ENCODE measurements at regions not wholly inside any gene's neighbourhood (a gene's known extent, or its start where the extent isn't known, plus 50 kb on each side); places are given as distances from the start of the nearest gene placed in this dataset.

GRCh38 chr7:96638669-96639068, 71.0 kb downstream of the SEM1 start:
- H3K4me1 ChIP-seq, result no peaks in the 10 kb centered on the region
- no peak for DNase-seq
- TF ChIP-seq CTCF (IDR thresholded peaks at IDR 0.05; ENCODE audit: low read depth, low read length), result no peak
- H3K27me3 ChIP-seq, result no peaks in the 10 kb centered on the region
- H3K9me3 ChIP-seq, result no peaks in the 10 kb centered on the region
- no peak overlapping the region for H3K4me3 ChIP-seq (ENCODE audit: low read depth, low read length)
- H3K36me3 ChIP-seq, result no peaks in the 10 kb centered on the region

- Histone ChIP-seq H3K9me3 (no peaks in the 10 kb centered on the region), H3K4me1 (no peaks in the 10 kb centered on the region), H3K4me3 (ENCODE audit: low read depth, low read length) (no peak overlapping the region), H3K36me3 (no peaks in the 10 kb centered on the region), H3K27me3 (no peaks in the 10 kb centered on the region)
- no peak for TF ChIP-seq CTCF (IDR thresholded peaks at IDR 0.05; ENCODE audit: low read depth, low read length)
- DNase-seq, result no peak
These were observed 72.1 kb downstream of the SEM1 start for GRCh38 chr7:96637522-96637921.

GRCh38 chr7:96636979-96637378, 72.7 kb downstream of the SEM1 start:
- no peaks in the 10 kb centered on the region for H3K4me1 ChIP-seq
- H3K27me3 ChIP-seq, result no peaks in the 10 kb centered on the region
- H3K36me3 ChIP-seq, result no peaks in the 10 kb centered on the region
- TF ChIP-seq CTCF (IDR thresholded peaks at IDR 0.05; ENCODE audit: low read depth, low read length), result no peak
- DNase-seq, result no peak
- no peaks in the 10 kb centered on the region for H3K9me3 ChIP-seq
- no peak overlapping the region for H3K4me3 ChIP-seq (ENCODE audit: low read depth, low read length)

DNA sequence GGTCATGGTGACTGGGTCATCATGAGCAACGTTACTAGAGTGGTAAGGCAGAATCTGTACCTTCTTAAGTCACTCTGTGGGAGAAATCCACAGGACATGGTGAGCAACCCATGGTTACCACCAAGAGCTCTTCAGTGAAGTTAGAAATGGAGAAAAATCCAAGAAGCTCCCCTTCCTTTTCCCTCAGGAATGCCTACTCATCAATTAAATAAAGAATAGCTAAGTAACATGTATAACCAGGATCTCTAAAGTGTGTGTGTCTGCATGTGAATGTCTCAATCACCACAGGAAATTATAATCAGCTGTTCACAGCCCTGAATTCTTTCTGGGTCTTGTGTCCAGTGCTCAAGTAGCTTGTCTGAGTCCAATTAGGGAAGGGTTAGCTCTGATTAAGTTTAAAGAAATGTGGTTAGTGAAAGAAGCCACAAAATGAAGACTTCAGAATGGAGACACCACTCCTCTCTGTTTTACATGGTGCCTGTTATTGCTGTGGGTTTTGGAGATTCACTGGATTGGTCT, 73.2 kb downstream of the SEM1 start:
- no peaks in the 10 kb centered on the region for H3K9me3 ChIP-seq
- TF ChIP-seq CTCF (IDR thresholded peaks at IDR 0.05; ENCODE audit: low read depth, low read length), result no peak
- no peak for DNase-seq
- H3K27me3 ChIP-seq, result no peaks in the 10 kb centered on the region
- no peaks in the 10 kb centered on the region for H3K36me3 ChIP-seq
- H3K4me1 ChIP-seq, result no peaks in the 10 kb centered on the region
- no peak overlapping the region for H3K4me3 ChIP-seq (ENCODE audit: low read depth, low read length)

GRCh38 chr7:96629884-96630283, 79.8 kb downstream of the SEM1 start:
- no peaks in the 10 kb centered on the region for H3K27me3 ChIP-seq
- H3K9me3 ChIP-seq, result no peaks in the 10 kb centered on the region
- H3K4me1 ChIP-seq, result no peaks in the 10 kb centered on the region
- no peaks in the 10 kb centered on the region for H3K36me3 ChIP-seq
- TF ChIP-seq CTCF (IDR thresholded peaks at IDR 0.05; ENCODE audit: low read depth, low read length), result no peak
- H3K4me3 ChIP-seq (ENCODE audit: low read depth, low read length), result no peak overlapping the region
- DNase-seq, result no peak

- H3K4me1 ChIP-seq, result no peaks in the 10 kb centered on the region
- H3K36me3 ChIP-seq, result no peaks in the 10 kb centered on the region
- H3K27me3 ChIP-seq, result no peaks in the 10 kb centered on the region
- DNase-seq, result no peak
- H3K9me3 ChIP-seq, result no peaks in the 10 kb centered on the region
- no peak for TF ChIP-seq CTCF (IDR thresholded peaks at IDR 0.05; ENCODE audit: low read depth, low read length)
- H3K4me3 ChIP-seq (ENCODE audit: low read depth, low read length), result no peak overlapping the region
These were observed 84.7 kb downstream of the SEM1 start for GRCh38 chr7:96624954-96625353.
